HepG2 (cell line): ENCODE measurements at regions not wholly inside any gene's neighbourhood (a gene's known extent, or its start where the extent isn't known, plus 50 kb on each side); places are given as distances from the start of the nearest gene placed in this dataset.

Experiments
- ATAC-seq: fragments of 200-7000 bp; cut with Tn5 transposase; 3 replicates; pipeline ENCODE4 v1.9.1; 2020; ENCODE audit warnings: mild to moderate bottlenecking, moderate library complexity
- BruUV-seq: library from RNA; stranded (reverse); fragments of 400-500 nt; replicated peaks from 2 replicates; lab custom pipeline; 2021; lab: Mats Ljungman, UMichigan
- CTCF ChIA-PET: fragments of 300-600 bp; formaldehyde crosslinking; extraction: SDS; loops from one replicate; lab custom pipeline; 2021; ENCODE audit warnings: low total read pairs, inconsistent platforms, low intra/inter-chr PET ratio; lab: Yijun Ruan, JAX
- POLR2A ChIA-PET: fragments of 350-600 bp; sonication (Branson Sonifier 250); formaldehyde crosslinking; loops from one replicate; lab custom pipeline; 2020; ENCODE audit warnings: antibody characterized with exemption, inconsistent platforms; lab: Yijun Ruan, JAX
- DNase-seq: peaks from one replicate; pipeline ENCODE4 v3.0.0-alpha.2; 2015; ENCODE audit warnings: low spot score
- FAIRE-seq: peaks from 3 replicates; lab custom pipeline; 2011; peaks lifted over from hg19 to GRCh38; lab: Jason Lieb, UNC
- H2AFZ ChIP-seq: one replicate; pipeline ENCODE4 v1.6.1; 2011; ENCODE audit warnings: low read length, inconsistent platforms
- H3K27ac ChIP-seq: fragments of 300-600 bp; 3 replicates; pipeline ENCODE4 v1.8.0; 2011; ENCODE audit warnings: mixed run types, mild to moderate bottlenecking, mixed read lengths, low read length, inconsistent platforms; ENCODE audit not compliant: insufficient read depth; ENCODE audit errors: extremely low read length
- H3K27me3 ChIP-seq, 2 experiments: fragments of 200-600 bp in 1 of 2; 2 replicates in 1 of 2; 3 replicates in 1 of 2; pipeline versions ENCODE4 v1.6.0 to v1.8.0; 2011; ENCODE audit warnings: low read length in 2 of 2, mild to moderate bottlenecking in 2 of 2, moderate library complexity in 2 of 2, inconsistent platforms in 1 of 2; ENCODE audit not compliant: insufficient read depth in 2 of 2, control insufficient read depth in 1 of 2
- H3K36me3 ChIP-seq, 2 experiments: fragments of 200-600 bp in 1 of 2; replicated peaks in 1 of 2; 2 replicates in 1 of 2; 3 replicates in 1 of 2; pipeline versions ENCODE4 v1.5.1 to v1.8.0; 2011; ENCODE audit warnings: low read length in 2 of 2, inconsistent platforms in 1 of 2; ENCODE audit not compliant: insufficient read depth in 2 of 2, control insufficient read depth in 1 of 2
- H3K4me1 ChIP-seq: 2 replicates; pipeline ENCODE4 v1.5.1; 2012; ENCODE audit warnings: low read length, inconsistent platforms; ENCODE audit not compliant: insufficient read depth
- H3K4me2 ChIP-seq: 2 replicates; pipeline ENCODE4 v1.6.0; 2011; ENCODE audit warnings: low read depth, low read length, inconsistent platforms
- H3K4me3 ChIP-seq, 3 experiments: fragments of 200-600 bp in 1 of 3; sonication (generic), shearing (Covaris generic) in 1 of 3; replicated peaks in 1 of 3; 2 replicates each; pipeline ENCODE4 v1.5.1; 2011 to 2016; ENCODE audit warnings: low read length in 3 of 3, inconsistent platforms in 2 of 3, low read depth in 2 of 3, mild to moderate bottlenecking in 2 of 3, control low read depth in 1 of 3, mixed read lengths in 1 of 3; ENCODE audit not compliant: insufficient read depth in 1 of 3
- H3K79me2 ChIP-seq: one replicate; pipeline ENCODE4 v1.6.1; 2011; ENCODE audit warnings: low read length, inconsistent platforms; ENCODE audit not compliant: insufficient read depth
- H3K9ac ChIP-seq: 2 replicates; pipeline ENCODE4 v1.6.0; 2011; ENCODE audit warnings: mild to moderate bottlenecking, low read depth, low read length, inconsistent platforms; ENCODE audit not compliant: insufficient read depth
- H3K9me3 ChIP-seq: 2 replicates; pipeline ENCODE4 v1.5.1; 2012; ENCODE audit warnings: mild to moderate bottlenecking, low read length
- H4K20me1 ChIP-seq: 2 replicates; pipeline ENCODE4 v1.6.0; 2011; ENCODE audit warnings: inconsistent platforms, mild to moderate bottlenecking, low read length, moderate library complexity; ENCODE audit not compliant: insufficient read depth
- BHLHE40 ChIP-seq: IDR thresholded peaks from 2 replicates; pipeline ENCODE4 v1.6.1; 2011; ENCODE audit warnings: low read length, improper control_type of control experiment
- CERS6 ChIP-seq: sonication (generic); formaldehyde crosslinking; IDR thresholded peaks from 2 replicates; pipeline ENCODE4 v1.5.0; 2020; ENCODE audit warnings: missing genetic modification reagents
- FUBP1 ChIP-seq: sonication (generic); formaldehyde crosslinking; IDR thresholded peaks from 2 replicates; pipeline ENCODE4 v1.5.1; 2020; ENCODE audit warnings: missing genetic modification reagents, mild to moderate bottlenecking, borderline replicate concordance
- HMG20B ChIP-seq: conservative IDR thresholded peaks from 2 replicates; pipeline ENCODE4 v1.6.1; 2016; ENCODE audit warnings: missing genetic modification reagents, missing compliant biosample characterization
- HNF1A ChIP-seq, 2 experiments: sonication (generic) in 1 of 2; formaldehyde crosslinking in 1 of 2; IDR thresholded peaks; 2 replicates each; pipeline versions ENCODE4 v1.4.0 to v1.6.1; 2016 to 2020; ENCODE audit warnings: borderline replicate concordance in 1 of 2, low read depth in 1 of 2, mild to moderate bottlenecking in 1 of 2, missing genetic modification reagents in 1 of 2
- HNRNPL ChIP-seq: fragments of 200-400 bp; formaldehyde crosslinking; IDR thresholded peaks from 2 replicates; pipeline ENCODE4 v1.6.1; 2017; ENCODE audit warnings: mild to moderate bottlenecking, low read depth, low read length
- POGZ ChIP-seq: sonication (generic); formaldehyde crosslinking; IDR thresholded peaks from 2 replicates; pipeline ENCODE4 v1.4.0; 2020; ENCODE audit warnings: mild to moderate bottlenecking, missing genetic modification reagents
- SAFB2 ChIP-seq: sonication (generic); formaldehyde crosslinking; IDR thresholded peaks from 2 replicates; pipeline ENCODE4 v1.5.1; 2020; ENCODE audit warnings: missing genetic modification reagents, low read depth, mild to moderate bottlenecking, borderline replicate concordance
- ZNF34 ChIP-seq: sonication (generic); formaldehyde crosslinking; IDR thresholded peaks from 2 replicates; pipeline ENCODE4 v1.4.0; 2020; ENCODE audit warnings: mild to moderate bottlenecking, missing genetic modification reagents, borderline replicate concordance
- ZNF343 ChIP-seq: sonication (generic); formaldehyde crosslinking; IDR thresholded peaks from 2 replicates; pipeline ENCODE4 v1.4.0; 2020; ENCODE audit warnings: mild to moderate bottlenecking, missing genetic modification reagents
- ZNF891 ChIP-seq: sonication (generic); formaldehyde crosslinking; IDR thresholded peaks from 2 replicates; pipeline ENCODE4 v1.5.0; 2020; ENCODE audit warnings: mild to moderate bottlenecking, missing genetic modification reagents
- ZSCAN31 ChIP-seq: sonication (generic); formaldehyde crosslinking; IDR thresholded peaks from 2 replicates; pipeline ENCODE4 v1.5.0; 2020; ENCODE audit warnings: low read depth, mild to moderate bottlenecking, missing genetic modification reagents
- WGBS: methylation state at CpG from one replicate; pipeline ENCODE4 v1.1.6; 2017; ENCODE audit warnings: low lambda C conversion rate; 5-methylcytosine and 5-hydroxymethylcytosine counted together
- in situ Hi-C: cut with HindIII; loops from 2 replicates; pipeline ENCODE4 v1.10.0; 2017; ENCODE audit warnings: low pct_unique_long_range_greater_than_20kb; ENCODE audit not compliant: extremely low pct_ligation_motif_present
- intact Hi-C: fragments of 100-400 bp; cut with micrococcal nuclease; formaldehyde crosslinking; loops from one replicate; pipeline ENCODE4 v1.10.0; 2022; ENCODE audit not compliant: unreplicated experiment

GRCh38 chr5:61965069-61965468 is 340.9 kb upstream of the KIF2A start:
- H3K27ac ChIP-seq, result no peak overlapping the region
- H3K4me2 ChIP-seq, result no peak overlapping the region
- FAIRE-seq (no peak), ATAC-seq (no peak), DNase-seq (no peak)
- no peaks in the 10 kb centered on the region; a peak in 2 of 5 replicates for H3K27me3 ChIP-seq
- no peaks in the 10 kb centered on the region for H3K9me3 ChIP-seq
- in situ Hi-C loops (no loop called here), intact Hi-C loops (no loop called here)
- no peaks in the 10 kb centered on the region for H4K20me1 ChIP-seq
- H3K9ac ChIP-seq, result no peak overlapping the region
- no peak overlapping the region for H2AFZ ChIP-seq
- no peaks in the 10 kb centered on the region for H3K79me2 ChIP-seq
- ChIA-PET POLR2A (no interaction called here), CTCF (no interaction called here)
- no peaks in the 10 kb centered on the region for H3K4me1 ChIP-seq
- H3K36me3 ChIP-seq, result no peaks in the 10 kb centered on the region
- no TSS peak for BruUV-seq
- 0% methylated on average over 1 of the region's 1 CpG for WGBS
- H3K4me3 ChIP-seq, result no peak overlapping the region
- TF ChIP-seq FUBP1 (CRISPR knock-in tag) (no peak), SAFB2 (CRISPR knock-in tag) (no peak), HMG20B (CRISPR knock-in tag) (no peak), BHLHE40 (no peak)

GRCh38 chr5:61965490-61965889 is 340.5 kb upstream of the KIF2A start:
- Histone ChIP-seq H3K4me2 (no peak overlapping the region), H3K27me3 (no peaks in the 10 kb centered on the region; a peak in 2 of 5 replicates), H3K9me3 (no peaks in the 10 kb centered on the region), H2AFZ (no peak overlapping the region), H3K4me1 (no peaks in the 10 kb centered on the region), H4K20me1 (no peaks in the 10 kb centered on the region), H3K9ac (no peak overlapping the region), H3K36me3 (no peaks in the 10 kb centered on the region), H3K4me3 (no peak overlapping the region), H3K27ac (no peak overlapping the region), H3K79me2 (no peaks in the 10 kb centered on the region)
- intact Hi-C loops (no loop called here), in situ Hi-C loops (no loop called here)
- ChIA-PET POLR2A (no interaction called here), CTCF (no interaction called here)
- 4% methylated on average over 5 of the region's 5 CpGs for WGBS
- BruUV-seq, result no TSS peak
- TF ChIP-seq POGZ (CRISPR knock-in tag) (no peak), ZSCAN31 (CRISPR knock-in tag) (no peak), CERS6 (CRISPR knock-in tag) (no peak), ZNF34 (CRISPR knock-in tag) (no peak), ZNF891 (no peak), ZNF343 (CRISPR knock-in tag) (no peak), HNF1A (IDR thresholded peaks at IDR 0.05; ENCODE audit: low read depth) (no peak), HNF1A (CRISPR knock-in tag; IDR thresholded peaks at IDR 0.05; ENCODE audit: borderline replicate concordance) (no peak), HNRNPL (no peak)
- no peak for ATAC-seq
- DNase-seq, result no peak
- FAIRE-seq, result no peak
